ENCODE measurements at regions not wholly inside any gene's neighbourhood (a gene's known extent, or its start where the extent isn't known, plus 50 kb on each side); places are given as distances from the start of the nearest gene placed in this dataset.

GRCh38 chr16:86930001-86930400, 351.7 kb downstream of the FOXL1 start:
- DNase-seq = no peak

GRCh38 chr16:86930663-86931373, 352.5 kb downstream of the FOXL1 start:
- Histone ChIP-seq H3K4me3 (no peak overlapping the region), H3K4me1 (ENCODE audit: low read depth) (no peaks in the 10 kb centered on the region), H3K36me3 (ENCODE audit: low read depth) (no peaks in the 10 kb centered on the region), H3K9me3 (no peaks in the 10 kb centered on the region)
- no peak for ATAC-seq
- DNase-seq = no peak
- intact Hi-C loops (cut with DNase I, micrococcal nuclease) = no loop called here
- no peak for TF ChIP-seq CTCF (IDR thresholded peaks at IDR 0.05)

More at GRCh38 chr16:86930001-86930400, 351.7 kb downstream of the FOXL1 start:
- Histone ChIP-seq H3K36me3 (ENCODE audit: low read depth) (no peaks in the 10 kb centered on the region), H3K9me3 (no peaks in the 10 kb centered on the region), H3K4me1 (ENCODE audit: low read depth) (no peaks in the 10 kb centered on the region), H3K4me3 (no peak overlapping the region)
- intact Hi-C loops (cut with DNase I, micrococcal nuclease) = no loop called here
- TF ChIP-seq CTCF (IDR thresholded peaks at IDR 0.05) = no peak
- ATAC-seq = no peak

- Histone ChIP-seq H3K36me3 (ENCODE audit: low read depth) (no peaks in the 10 kb centered on the region), H3K4me1 (ENCODE audit: low read depth) (no peaks in the 10 kb centered on the region), H3K4me3 (no peak overlapping the region), H3K9me3 (no peaks in the 10 kb centered on the region)
- no peak for TF ChIP-seq CTCF (IDR thresholded peaks at IDR 0.05)
- DNase-seq (peak in 1 of 3 donors; percentile 4), ATAC-seq (no peak)
- intact Hi-C loops (cut with DNase I, micrococcal nuclease) = no loop called here
These were observed 353.1 kb downstream of the FOXL1 start for GRCh38 chr16:86931410-86931941.

GRCh38 chr16:86932130-86932982, 354.0 kb downstream of the FOXL1 start:
- DNase-seq = no peak
- ATAC-seq = no peak
- no peak for TF ChIP-seq CTCF (IDR thresholded peaks at IDR 0.05)

GRCh38 chr16:86934581-86935375, 356.4 kb downstream of the FOXL1 start:
- H3K4me1 ChIP-seq (ENCODE audit: low read depth) = no peaks in the 10 kb centered on the region
- intact Hi-C loops (cut with DNase I, micrococcal nuclease) = no loop called here
- DNase-seq (no peak), ATAC-seq (no peak)
- no peak overlapping the region for H3K4me3 ChIP-seq
- TF ChIP-seq CTCF (IDR thresholded peaks at IDR 0.05) = no peak
- no peaks in the 10 kb centered on the region for H3K9me3 ChIP-seq
- H3K36me3 ChIP-seq (ENCODE audit: low read depth) = no peaks in the 10 kb centered on the region

More at GRCh38 chr16:86932130-86932982, 354.0 kb downstream of the FOXL1 start:
- H3K9me3 ChIP-seq = no peaks in the 10 kb centered on the region
- no peaks in the 10 kb centered on the region for H3K36me3 ChIP-seq (ENCODE audit: low read depth)
- H3K4me3 ChIP-seq = no peak overlapping the region
- intact Hi-C loops (cut with DNase I, micrococcal nuclease) = no loop called here
- H3K4me1 ChIP-seq (ENCODE audit: low read depth) = no peaks in the 10 kb centered on the region

All from mucosa of descending colon (tissue), 3 donors.